CD4-positive, alpha-beta T cell (primary cell): ENCODE measurements at regions not wholly inside any gene's neighbourhood (a gene's known extent, or its start where the extent isn't known, plus 50 kb on each side); places are given as distances from the start of the nearest gene placed in this dataset.

ENCODE experiments used
- ATAC-seq: fragments of 200-7000 bp; cut with Tn5 transposase; one replicate; pipeline ENCODE4 v1.10.0; 2022; ENCODE audit warnings: mild to moderate bottlenecking; ENCODE audit not compliant: poor library complexity
- CTCF ChIA-PET: fragments of 350-600 bp; sonication (Branson Sonifier 250); formaldehyde crosslinking; loops from one replicate; lab custom pipeline; 2021; ENCODE audit warnings: antibody characterized with exemption, inconsistent platforms; lab: Charles Lee
- POLR2A ChIA-PET: fragments of 350-600 bp; sonication (Branson Sonifier 250); formaldehyde crosslinking; loops from one replicate; lab custom pipeline; 2021; ENCODE audit warnings: antibody characterized with exemption, inconsistent platforms; lab: Charles Lee
- DNase-seq, 14 experiments: peaks; one replicate each; pipeline ENCODE4 v3.0.0-alpha.2; 2013 to 2020; ENCODE audit warnings: mixed read lengths in 2 of 14
- H3K27ac ChIP-seq, 2 donors: one replicate each; pipeline versions ENCODE4 v1.5.1 to v1.7.0; 2013; ENCODE audit warnings: low read length in 2 of 2, low read depth in 1 of 2, mild to moderate bottlenecking in 1 of 2
- H3K27me3 ChIP-seq, 2 experiments: 1 replicate in 1 of 2; 2 replicates in 1 of 2; pipeline versions ENCODE4 v1.6.1 to v1.7.0; 2013; ENCODE audit warnings: low read length in 2 of 2, control low read depth in 1 of 2, mild to moderate bottlenecking in 1 of 2, moderate library complexity in 1 of 2; ENCODE audit not compliant: insufficient read depth in 2 of 2, control insufficient read depth in 1 of 2
- H3K36me3 ChIP-seq: one replicate; pipeline ENCODE4 v1.6.1; 2013; ENCODE audit warnings: low read length, control low read depth; ENCODE audit not compliant: insufficient read depth
- H3K4me1 ChIP-seq: one replicate; pipeline ENCODE4 v1.6.1; 2013; ENCODE audit warnings: low read length, control low read depth; ENCODE audit not compliant: insufficient read depth
- H3K4me3 ChIP-seq: one replicate; pipeline ENCODE4 v1.5.1; 2013; ENCODE audit warnings: mild to moderate bottlenecking, low read length, moderate library complexity
- H3K9me3 ChIP-seq, 2 experiments: 1 replicate in 1 of 2; 2 replicates in 1 of 2; pipeline versions ENCODE4 v1.6.1 to v1.7.0; 2013; ENCODE audit warnings: low read length in 2 of 2, mild to moderate bottlenecking in 2 of 2, control low read depth in 1 of 2, moderate library complexity in 1 of 2; ENCODE audit not compliant: control insufficient read depth in 1 of 2, insufficient read depth in 1 of 2
- H3K27ac Mint-ChIP-seq: one replicate; pipeline ENCODE4 v1.8.0; 2020; ENCODE audit warnings: mixed read lengths
- H3K27me3 Mint-ChIP-seq: one replicate; pipeline ENCODE4 v1.8.0; 2021; ENCODE audit warnings: mixed read lengths
- H3K36me3 Mint-ChIP-seq: one replicate; pipeline ENCODE4 v1.8.0; 2021; ENCODE audit warnings: low read depth, mixed read lengths
- H3K4me1 Mint-ChIP-seq: one replicate; pipeline ENCODE4 v1.8.0; 2021; ENCODE audit warnings: low read depth, mixed read lengths
- H3K4me3 Mint-ChIP-seq: one replicate; pipeline ENCODE4 v1.8.0; 2020; ENCODE audit warnings: mild to moderate bottlenecking, mixed read lengths
- H3K9me3 Mint-ChIP-seq: one replicate; pipeline ENCODE4 v1.8.0; 2020; ENCODE audit warnings: mixed read lengths
- CTCF ChIP-seq: fragments of 200-600 bp; IDR thresholded peaks from one replicate; pipeline ENCODE4 v1.8.0; 2022; ENCODE audit warnings: antibody characterized with exemption, mild to moderate bottlenecking
- intact Hi-C, 2 experiments: fragments of 100-400 bp; cut with DNase I in 1 of 2; cut with micrococcal nuclease in 1 of 2; formaldehyde crosslinking; loops; one replicate each; pipeline versions ENCODE4 v1.15.1 to v1.9.0; 2023 to 2025; cut with DNase I, micrococcal nuclease

- Mint-ChIP-seq H3K27me3 (no peaks in the 10 kb centered on the region), H3K4me3 (no peak overlapping the region), H3K36me3 (no peaks in the 10 kb centered on the region), H3K9me3 (peaks cover 3% of the 10 kb centered on the region), H3K27ac (no peak overlapping the region), H3K4me1 (peaks cover 43% of the 10 kb centered on the region)
- no peak for DNase-seq
- no peak for TF ChIP-seq CTCF
- Histone ChIP-seq H3K36me3 (no peaks in the 10 kb centered on the region), H3K27me3 (no peaks in the 10 kb centered on the region), H3K4me1 (peaks cover 19% of the 10 kb centered on the region), H3K9me3 (peaks cover 0 to under 1% of the 10 kb centered on the region in 2 experiments), H3K4me3 (no peak overlapping the region), H3K27ac (no peak overlapping the region)
- ATAC-seq, result no peak
- intact Hi-C loops, result loop anchor here in 1 of 2 experiments (10.0 kb wide), 1 partner anchor 125 kb away; no protein-coding TSS in a partner anchor
- CTCF ChIA-PET, result no interaction called here
- POLR2A ChIA-PET, result no interaction called here
Measured at GRCh38 chr16:16989368-16989767, 481.4 kb downstream of the XYLT1 start.

DNA sequence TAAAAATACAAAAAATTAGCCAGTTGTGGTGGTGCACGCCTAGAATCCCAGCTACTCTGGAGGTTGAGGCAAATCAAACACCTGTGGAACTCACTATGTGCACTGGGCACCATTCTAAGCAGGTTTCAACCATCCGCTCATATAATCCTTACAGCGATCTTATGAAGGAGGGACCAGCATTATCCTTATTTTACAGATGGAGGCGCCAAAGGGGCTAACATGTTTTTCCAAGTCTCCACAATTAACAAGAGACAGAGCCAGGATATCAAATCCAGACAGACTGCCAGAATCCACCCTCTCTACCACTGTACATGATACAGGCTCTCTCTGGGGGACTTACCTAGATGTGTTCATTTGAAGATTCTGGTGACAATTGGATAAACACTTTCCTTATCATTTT is 479.0 kb downstream of the XYLT1 start:
- Mint-ChIP-seq H3K36me3 (no peaks in the 10 kb centered on the region), H3K9me3 (no peaks in the 10 kb centered on the region), H3K4me1 (peaks cover 41% of the 10 kb centered on the region), H3K4me3 (peak overlapping the region; percentile 34), H3K27ac (peak overlapping the region; percentile 65), H3K27me3 (no peaks in the 10 kb centered on the region)
- Histone ChIP-seq H3K27ac (no peak overlapping the region), H3K4me1 (peaks cover 20% of the 10 kb centered on the region), H3K9me3 (no peaks in the 10 kb centered on the region), H3K27me3 (no peaks in the 10 kb centered on the region), H3K36me3 (no peaks in the 10 kb centered on the region), H3K4me3 (no peak overlapping the region)
- DNase-seq (no peak), ATAC-seq (no peak)
- TF ChIP-seq CTCF, result no peak
- CTCF ChIA-PET, result interaction anchor here (1.7 kb wide), 1 partner anchor 18 kb away, joined by 4 read pairs; no protein-coding TSS in a partner anchor
- intact Hi-C loops, result no loop called here
- POLR2A ChIA-PET, result no interaction called here

GRCh38 chr16:16992975-16993765 is 477.6 kb downstream of the XYLT1 start:
- Histone ChIP-seq H3K9me3 (no peaks in the 10 kb centered on the region), H3K4me3 (peak overlapping the region; percentile 3), H3K27ac (no peak overlapping the region), H3K4me1 (peaks cover 20% of the 10 kb centered on the region), H3K27me3 (no peaks in the 10 kb centered on the region), H3K36me3 (no peaks in the 10 kb centered on the region)
- ATAC-seq, result peak; percentile 71
- DNase-seq, result peak in 11 of 14 experiments; percentile 6 to 54 (median 17)
- intact Hi-C loops, result no loop called here
- Mint-ChIP-seq H3K27me3 (no peaks in the 10 kb centered on the region), H3K27ac (peak overlapping the region; percentile 65), H3K9me3 (no peaks in the 10 kb centered on the region), H3K4me3 (peak overlapping the region; percentile 40), H3K36me3 (no peaks in the 10 kb centered on the region), H3K4me1 (peaks cover 38% of the 10 kb centered on the region)
- ChIA-PET CTCF (no interaction called here), POLR2A (interaction anchor here (0.8 to 1.1 kb wide), 2 partner anchors 22 to 33 kb away, joined by 3 to 5 read pairs; no protein-coding TSS in a partner anchor)
- TF ChIP-seq CTCF, result no peak
